ENCODE measurements at regions not wholly inside any gene's neighbourhood (a gene's known extent, or its start where the extent isn't known, plus 50 kb on each side); places are given as distances from the start of the nearest gene placed in this dataset.
"Not testable (repeated sequence)": the region's sequence is repeated elsewhere in the genome, so short reads cannot be mapped to it uniquely, and the experiment has no call there.

DNA sequence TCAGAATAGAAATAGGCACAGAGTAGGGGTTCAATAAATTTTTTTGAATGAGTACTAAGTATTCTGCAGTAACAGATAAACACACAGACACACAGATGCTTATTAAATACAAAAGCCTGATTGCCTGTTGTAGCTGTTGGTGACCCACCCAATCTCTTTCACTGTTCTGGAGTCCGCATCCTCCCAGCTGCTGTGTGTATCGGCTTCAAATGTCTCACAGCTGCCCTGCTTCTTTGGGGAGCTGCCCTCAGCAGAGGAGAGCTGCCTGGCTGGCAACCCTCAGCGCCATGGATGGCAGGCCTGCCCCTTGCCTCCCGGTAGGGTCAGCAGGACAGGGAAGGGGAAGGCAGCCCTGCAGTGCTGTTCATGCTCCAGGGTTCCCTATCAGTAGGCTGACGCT, 50.5 kb upstream of the PRNP start:
- DNase-seq = no peak
- Mint-ChIP-seq H3K36me3 (peaks cover 0 to 3% of the 10 kb centered on the region in 2 donors), H3K9me3 (peaks cover 0 to 1% of the 10 kb centered on the region in 2 donors), H3K27ac (no peak overlapping the region), H3K27me3 (peaks cover 12 to 16% of the 10 kb centered on the region in 2 donors), H3K4me3 (no peak overlapping the region), H3K4me1 (no peaks in the 10 kb centered on the region)
- ATAC-seq (replicated peaks) = no peak

DNA sequence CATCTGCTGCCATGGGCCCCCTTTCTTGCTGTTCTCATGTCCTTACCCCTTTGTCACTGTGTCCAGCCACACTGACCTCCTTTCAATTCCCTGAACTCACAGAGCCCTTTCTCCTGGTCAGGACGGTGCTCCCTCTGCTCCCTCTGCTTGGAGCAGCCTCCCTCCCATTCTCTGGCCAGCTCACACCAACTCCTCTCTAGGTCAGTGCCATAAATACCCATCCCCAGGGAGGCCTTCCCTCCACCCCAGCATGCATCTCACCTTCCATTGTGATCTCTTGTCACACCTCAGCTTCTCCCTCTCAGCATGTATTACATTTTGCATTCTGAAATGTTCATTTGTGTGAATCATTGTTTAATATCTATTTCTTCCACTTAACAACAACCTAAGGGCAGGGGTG, 50.9 kb upstream of the PRNP start:
- Mint-ChIP-seq H3K9me3 (peaks cover 0 to 1% of the 10 kb centered on the region in 2 donors), H3K27me3 (peaks cover 12 to 16% of the 10 kb centered on the region in 2 donors), H3K4me3 (no peak overlapping the region), H3K4me1 (no peaks in the 10 kb centered on the region), H3K27ac (no peak overlapping the region), H3K36me3 (peaks cover 0 to 3% of the 10 kb centered on the region in 2 donors)
- no peak for ATAC-seq (replicated peaks)
- no peak for DNase-seq

DNA sequence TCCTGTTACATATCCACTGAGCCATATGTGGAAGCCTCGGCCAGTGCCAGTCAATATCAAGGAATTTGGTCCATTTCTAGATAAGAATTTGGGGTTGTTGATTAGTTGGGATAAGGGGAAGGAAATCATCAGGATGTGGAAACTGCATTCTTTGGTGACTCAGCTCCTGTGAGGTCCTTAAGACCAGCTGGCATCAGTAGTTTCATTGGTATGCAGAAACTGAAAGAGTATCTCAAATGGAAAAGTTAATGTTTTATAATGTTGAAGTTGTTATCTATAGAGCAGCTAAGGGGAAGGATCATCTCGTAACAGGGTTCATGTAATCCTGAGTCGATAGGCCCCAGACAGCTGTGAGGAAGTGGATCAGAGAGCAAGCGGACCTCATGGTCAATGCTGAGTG, 52.5 kb upstream of the PRNP start:
- DNase-seq = no peak
- peaks cover 12 to 16% of the 10 kb centered on the region in 2 donors for H3K27me3 Mint-ChIP-seq
- peaks cover 0 to 4% of the 10 kb centered on the region in 2 donors for H3K4me1 Mint-ChIP-seq
- ATAC-seq (replicated peaks) = no peak
- H3K9me3 Mint-ChIP-seq = peaks cover 0 to 1% of the 10 kb centered on the region in 2 donors
- H3K27ac Mint-ChIP-seq = no peak overlapping the region
- peaks cover 0 to 3% of the 10 kb centered on the region in 2 donors for H3K36me3 Mint-ChIP-seq
- H3K4me3 Mint-ChIP-seq = no peak overlapping the region

DNA sequence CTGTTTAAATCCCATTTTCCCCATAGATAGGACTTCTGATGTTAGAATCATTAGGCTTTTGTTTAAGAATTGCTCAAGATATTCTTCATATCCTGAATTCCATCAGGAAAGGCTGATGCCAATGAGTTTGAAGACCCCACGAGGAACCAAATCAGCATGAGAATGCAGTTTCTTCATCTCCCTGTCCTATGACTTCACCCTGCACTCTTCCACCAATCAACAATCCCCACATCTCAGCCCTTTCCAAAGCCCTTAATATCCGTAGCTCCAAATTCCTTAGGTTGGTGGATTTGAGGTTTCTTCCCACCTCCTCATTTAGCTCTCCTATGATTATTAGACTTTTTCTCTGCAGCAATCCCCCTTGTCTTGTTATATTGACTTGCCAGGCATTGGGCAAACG, 52.9 kb upstream of the PRNP start:
- no peak overlapping the region for H3K27ac Mint-ChIP-seq
- no peak for ATAC-seq (replicated peaks)
- H3K27me3 Mint-ChIP-seq = peaks cover 12 to 16% of the 10 kb centered on the region in 2 donors
- H3K4me3 Mint-ChIP-seq = no peak overlapping the region
- DNase-seq = no peak
- peaks cover 0 to 4% of the 10 kb centered on the region in 2 donors for H3K4me1 Mint-ChIP-seq
- peaks cover 0 to 1% of the 10 kb centered on the region in 2 donors for H3K9me3 Mint-ChIP-seq
- H3K36me3 Mint-ChIP-seq = peaks cover 0 to 3% of the 10 kb centered on the region in 2 donors

DNA sequence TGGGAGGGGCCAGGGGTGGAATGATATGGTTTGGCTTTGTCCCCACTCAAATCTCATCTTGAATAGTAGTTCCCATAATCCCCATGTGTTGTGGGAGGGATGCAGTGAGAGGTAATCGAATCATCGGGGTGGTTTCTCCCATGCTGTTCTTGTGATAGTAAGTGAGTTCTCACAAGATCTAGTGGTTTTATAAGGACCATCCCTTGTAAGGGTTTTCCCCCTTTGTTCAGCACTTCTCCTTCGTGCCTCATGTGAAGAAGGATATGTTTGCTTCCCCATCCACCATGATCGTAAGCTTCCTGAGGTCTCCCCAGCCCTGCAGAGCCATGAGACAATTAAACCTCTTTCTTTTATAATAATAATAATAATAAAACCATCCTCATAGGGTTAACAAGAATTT, 53.4 kb upstream of the PRNP start:
- H3K36me3 Mint-ChIP-seq = peaks cover 0 to 3% of the 10 kb centered on the region in 2 donors
- peaks cover 12 to 16% of the 10 kb centered on the region in 2 donors for H3K27me3 Mint-ChIP-seq
- DNase-seq (no peak), ATAC-seq (replicated peaks) (peak; percentile 34 to 36)
- H3K27ac Mint-ChIP-seq = no peak overlapping the region
- peaks cover 0 to 1% of the 10 kb centered on the region in 2 donors for H3K9me3 Mint-ChIP-seq
- peaks cover 0 to 4% of the 10 kb centered on the region in 2 donors for H3K4me1 Mint-ChIP-seq
- H3K4me3 Mint-ChIP-seq = no peak overlapping the region

DNA sequence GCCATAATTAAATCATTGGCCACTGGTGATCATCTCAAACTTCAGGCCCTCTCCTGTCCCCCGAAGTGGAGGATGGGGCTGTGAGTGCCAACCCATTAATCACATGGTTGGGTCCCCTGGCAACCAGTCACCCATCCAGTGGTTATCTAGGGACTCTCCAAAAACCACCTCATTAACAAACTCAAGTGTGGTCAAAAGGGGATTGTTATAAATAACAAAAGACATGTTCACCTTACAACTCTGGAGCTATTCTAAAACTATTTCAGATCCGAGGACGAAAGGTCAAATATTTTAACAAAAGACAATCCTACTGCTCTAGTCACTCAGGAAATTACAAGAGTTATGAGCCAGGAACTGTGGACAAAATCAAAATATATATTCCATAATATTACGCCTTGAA, 60.0 kb upstream of the PRNP start:
- Mint-ChIP-seq H3K27me3 (peaks cover 20 to 33% of the 10 kb centered on the region in 2 donors), H3K4me3 (no peak overlapping the region), H3K9me3 (peaks cover 5 to 15% of the 10 kb centered on the region in 2 donors), H3K27ac (no peak overlapping the region), H3K4me1 (peaks cover 6 to 11% of the 10 kb centered on the region in 2 donors), H3K36me3 (peaks cover 2 to 13% of the 10 kb centered on the region in 2 donors)
- DNase-seq (no peak), ATAC-seq (replicated peaks) (peak; percentile 85 to 86)

DNA sequence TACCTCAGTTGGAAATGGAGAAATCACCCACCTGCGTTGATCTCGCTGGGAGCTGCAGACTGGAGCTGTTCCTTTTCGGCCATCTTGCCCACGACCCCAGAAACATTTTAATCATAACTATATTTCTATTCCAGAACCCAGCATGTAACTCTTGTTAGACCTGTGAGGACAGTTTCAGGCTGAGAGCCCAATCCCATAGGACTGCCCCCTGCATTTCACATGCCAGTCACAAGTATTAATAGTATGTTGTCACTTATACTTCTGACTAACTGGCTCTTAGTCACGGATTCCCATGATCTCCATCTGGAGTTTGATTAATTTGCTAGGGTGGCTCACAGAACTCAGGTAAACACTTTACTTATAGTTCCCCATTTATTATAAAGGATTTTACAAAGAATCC, 60.6 kb upstream of the PRNP start:
- peaks cover 5 to 15% of the 10 kb centered on the region in 2 donors for H3K9me3 Mint-ChIP-seq
- H3K4me1 Mint-ChIP-seq = peaks cover 6 to 11% of the 10 kb centered on the region in 2 donors
- no peak overlapping the region for H3K27ac Mint-ChIP-seq
- H3K27me3 Mint-ChIP-seq = peaks cover 21 to 30% of the 10 kb centered on the region in 2 donors
- H3K4me3 Mint-ChIP-seq = no peak overlapping the region
- no peak for ATAC-seq (replicated peaks)
- DNase-seq = no peak
- H3K36me3 Mint-ChIP-seq = peaks cover 2 to 12% of the 10 kb centered on the region in 2 donors

DNA sequence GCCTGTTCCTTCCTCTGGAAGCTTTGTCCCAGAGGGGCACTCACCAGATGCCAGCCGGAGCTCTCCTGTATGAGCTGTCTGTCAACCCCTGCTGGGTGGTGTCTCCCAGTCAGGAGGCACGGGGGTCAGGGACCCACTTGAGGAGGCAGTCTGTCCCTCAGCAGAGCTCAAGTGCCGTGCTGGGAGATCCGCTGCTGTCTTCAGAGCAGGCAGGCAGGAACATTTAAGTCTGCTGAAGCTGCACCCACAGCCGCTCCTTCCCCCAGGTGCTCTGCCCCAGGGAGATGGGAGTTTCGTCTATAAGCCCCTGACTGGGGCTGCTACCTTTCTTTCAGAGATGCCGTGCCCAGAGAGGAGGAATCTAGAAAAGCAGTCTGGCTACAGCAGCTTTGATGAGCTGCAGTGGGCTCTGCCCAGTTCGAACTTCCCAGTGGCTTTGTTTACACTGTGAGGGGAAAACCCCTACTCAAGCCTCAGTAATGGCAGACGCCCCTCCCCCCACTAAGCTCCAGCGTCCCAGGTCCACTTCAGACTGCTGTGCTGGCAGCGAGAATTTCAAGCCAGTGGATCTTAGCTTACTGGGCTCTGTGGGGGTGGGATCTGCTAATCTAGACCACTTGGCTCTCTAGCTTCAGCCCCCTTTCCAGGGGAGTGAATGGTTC, 61.5 kb upstream of the PRNP start:
- H3K4me3 Mint-ChIP-seq; ATAC-seq (replicated peaks); H3K27ac Mint-ChIP-seq; DNase-seq: not testable (repeated sequence)
- H3K36me3 Mint-ChIP-seq = peaks cover 2 to 12% of the 10 kb centered on the region in 2 donors
- peaks cover 5 to 15% of the 10 kb centered on the region in 2 donors for H3K9me3 Mint-ChIP-seq
- H3K27me3 Mint-ChIP-seq = peaks cover 23 to 30% of the 10 kb centered on the region in 2 donors
- peaks cover 3 to 11% of the 10 kb centered on the region in 2 donors for H3K4me1 Mint-ChIP-seq

DNA sequence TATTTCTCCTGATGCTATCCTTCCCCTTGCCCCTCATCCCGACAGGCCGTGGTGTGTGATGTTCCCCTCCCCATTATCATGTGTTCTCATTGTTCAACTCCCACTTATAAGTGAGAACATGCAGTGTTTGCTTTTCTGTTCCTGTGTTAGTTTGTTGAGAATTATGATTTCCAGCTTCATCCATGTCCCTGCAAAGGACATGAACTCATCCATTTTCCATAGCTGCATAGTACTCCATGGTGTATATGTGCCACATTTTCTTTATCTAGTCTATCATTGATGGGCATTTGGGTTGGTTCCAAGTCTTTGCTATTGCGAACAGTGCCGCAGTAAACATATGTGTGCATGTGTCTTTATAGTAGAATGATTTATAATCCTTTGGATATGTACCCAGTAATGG, 67.1 kb upstream of the PRNP start:
- Mint-ChIP-seq H3K9me3 (peaks cover 17 to 35% of the 10 kb centered on the region in 2 donors), H3K36me3 (peaks cover 5 to 18% of the 10 kb centered on the region in 2 donors), H3K27me3 (peaks cover 18% of the 10 kb centered on the region in 2 donors)
- not testable (repeated sequence) for H3K4me3 Mint-ChIP-seq; H3K27ac Mint-ChIP-seq; DNase-seq; ATAC-seq (replicated peaks); H3K4me1 Mint-ChIP-seq

DNA sequence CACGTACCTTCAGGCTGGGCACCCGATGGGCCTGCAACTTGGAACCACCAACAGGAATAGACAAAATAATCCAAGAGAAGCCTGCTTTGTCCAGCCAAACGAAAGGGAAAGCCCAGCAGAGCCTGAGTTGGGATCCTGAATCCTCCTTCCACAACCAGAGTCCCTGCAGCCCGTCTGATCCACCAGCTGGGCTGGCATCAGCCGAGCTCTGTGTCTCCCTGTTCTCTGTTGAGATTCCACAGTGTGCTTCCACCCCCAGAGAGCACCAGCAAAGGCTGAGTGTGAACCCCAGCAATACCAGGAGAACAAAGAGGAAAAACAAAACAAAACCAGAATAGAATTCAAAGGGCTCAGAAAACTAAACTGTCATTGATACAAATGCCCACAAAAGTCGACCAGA, 68.8 kb upstream of the PRNP start:
- no peak overlapping the region for H3K4me3 Mint-ChIP-seq

DNA sequence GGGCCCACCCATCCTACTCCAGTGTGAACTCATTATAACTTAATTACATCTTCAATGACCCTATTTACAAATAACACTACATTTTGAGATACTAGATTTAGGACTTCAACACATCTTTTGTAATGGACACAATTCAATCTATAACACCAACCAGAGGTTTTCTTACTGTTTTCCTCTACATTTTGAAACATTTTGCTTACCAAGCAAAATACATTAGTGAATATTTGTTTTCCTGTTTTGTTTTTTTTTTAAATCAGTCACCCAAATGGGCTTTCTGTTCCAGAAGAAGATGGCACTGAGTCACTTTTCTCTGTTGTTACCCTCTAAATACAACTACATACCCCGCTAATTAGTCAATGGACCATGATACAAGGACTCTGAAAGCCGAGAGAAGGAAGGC, 69.2 kb upstream of the PRNP start:
- H3K36me3 Mint-ChIP-seq = peaks cover 6 to 10% of the 10 kb centered on the region in 2 donors
- peaks cover 13 to 26% of the 10 kb centered on the region in 2 donors for H3K9me3 Mint-ChIP-seq
- no peak overlapping the region for H3K27ac Mint-ChIP-seq
- DNase-seq (no peak), ATAC-seq (replicated peaks) (no peak)
- H3K4me3 Mint-ChIP-seq = no peak overlapping the region
- H3K4me1 Mint-ChIP-seq = peaks cover 13 to 14% of the 10 kb centered on the region in 2 donors
- H3K27me3 Mint-ChIP-seq = peaks cover 6 to 8% of the 10 kb centered on the region in 2 donors

More for the DNA sequence above, 68.8 kb upstream of the PRNP start:
- Mint-ChIP-seq H3K4me1 (peaks cover 13 to 14% of the 10 kb centered on the region in 2 donors), H3K36me3 (peaks cover 6 to 12% of the 10 kb centered on the region in 2 donors), H3K27me3 (peaks cover 10 to 12% of the 10 kb centered on the region in 2 donors), H3K9me3 (peaks cover 16 to 29% of the 10 kb centered on the region in 2 donors), H3K27ac (peak overlapping the region; percentile 72)
- DNase-seq (no peak), ATAC-seq (replicated peaks) (no peak)

DNA sequence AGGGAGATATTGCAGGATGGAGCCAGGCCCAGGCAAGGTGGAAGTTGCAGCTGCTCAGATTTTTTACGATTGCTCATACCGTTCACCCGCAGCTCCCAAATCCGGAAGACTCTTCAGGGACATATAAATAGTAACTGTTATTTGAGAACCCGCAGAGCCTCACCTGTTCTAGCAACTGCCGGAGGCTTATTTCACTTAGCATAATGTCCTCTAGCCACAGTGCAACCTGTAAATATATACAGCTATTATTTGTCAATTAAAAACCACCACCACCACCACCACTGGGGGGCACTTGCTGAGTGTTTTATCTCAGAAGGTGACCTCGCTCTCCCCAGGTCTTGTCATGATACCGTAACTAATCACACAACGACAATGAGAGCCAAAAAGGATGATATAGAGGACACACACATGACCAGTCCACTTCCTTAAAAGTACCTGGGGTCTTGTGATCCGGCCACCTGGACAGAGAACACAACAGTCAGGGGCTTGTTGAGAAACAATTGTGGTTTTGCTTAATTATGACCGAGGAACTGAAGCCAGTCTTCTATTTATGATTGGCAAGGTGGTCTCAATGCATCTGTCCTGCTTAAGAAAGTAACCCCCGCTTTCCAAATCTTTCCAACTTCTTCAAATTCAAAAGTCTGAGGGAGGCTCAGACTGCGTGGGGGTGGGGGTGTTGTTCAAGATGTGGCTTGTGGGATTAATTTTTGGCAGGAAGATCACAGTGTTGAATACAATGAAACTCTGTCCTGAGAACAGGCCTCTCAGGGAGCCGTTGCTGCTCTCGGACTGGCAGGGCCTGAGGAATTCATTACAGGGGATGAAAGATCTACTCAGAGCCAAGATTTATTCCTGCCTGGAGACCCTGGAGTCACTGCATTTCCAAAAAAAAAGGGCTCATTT, 72.3 kb upstream of the PRNP start:
- H3K27ac Mint-ChIP-seq = peak overlapping the region; percentile 10
- peak; percentile 41 for DNase-seq

DNA sequence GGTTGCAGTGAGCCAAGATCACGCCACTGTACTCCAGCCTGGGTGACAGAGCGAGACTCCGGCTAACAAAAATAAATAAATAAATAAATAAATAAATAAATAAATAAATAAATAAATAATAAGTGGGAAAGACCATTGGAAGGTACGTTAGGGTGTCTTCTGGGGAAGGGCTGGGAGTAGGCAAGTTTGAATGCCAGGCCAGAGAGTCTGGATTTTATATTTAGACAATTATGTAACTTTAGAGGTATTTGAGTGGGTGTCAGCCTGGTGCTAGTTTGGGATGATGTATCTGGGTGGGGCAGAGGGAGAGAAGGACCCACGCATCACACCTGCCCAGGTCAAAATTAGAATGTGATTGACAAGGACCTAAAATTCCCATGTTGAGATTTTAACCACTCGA, 73.1 kb upstream of the PRNP start:
- peaks cover 12 to 23% of the 10 kb centered on the region in 2 donors for H3K9me3 Mint-ChIP-seq
- peaks cover 4 to 7% of the 10 kb centered on the region in 2 donors for H3K36me3 Mint-ChIP-seq
- no peak overlapping the region for H3K27ac Mint-ChIP-seq
- H3K27me3 Mint-ChIP-seq = no peaks in the 10 kb centered on the region
- H3K4me1 Mint-ChIP-seq = peaks cover 20 to 23% of the 10 kb centered on the region in 2 donors
- ATAC-seq (replicated peaks) (no peak), DNase-seq (no peak)
- H3K4me3 Mint-ChIP-seq = no peak overlapping the region

More for the DNA sequence above, 72.3 kb upstream of the PRNP start:
- ATAC-seq (replicated peaks) = peak; percentile 84 to 89
- Mint-ChIP-seq H3K4me3 (no peak overlapping the region), H3K36me3 (peaks cover 4 to 10% of the 10 kb centered on the region in 2 donors), H3K9me3 (peaks cover 12 to 23% of the 10 kb centered on the region in 2 donors), H3K4me1 (peaks cover 16 to 23% of the 10 kb centered on the region in 2 donors), H3K27me3 (no peaks in the 10 kb centered on the region)

DNA sequence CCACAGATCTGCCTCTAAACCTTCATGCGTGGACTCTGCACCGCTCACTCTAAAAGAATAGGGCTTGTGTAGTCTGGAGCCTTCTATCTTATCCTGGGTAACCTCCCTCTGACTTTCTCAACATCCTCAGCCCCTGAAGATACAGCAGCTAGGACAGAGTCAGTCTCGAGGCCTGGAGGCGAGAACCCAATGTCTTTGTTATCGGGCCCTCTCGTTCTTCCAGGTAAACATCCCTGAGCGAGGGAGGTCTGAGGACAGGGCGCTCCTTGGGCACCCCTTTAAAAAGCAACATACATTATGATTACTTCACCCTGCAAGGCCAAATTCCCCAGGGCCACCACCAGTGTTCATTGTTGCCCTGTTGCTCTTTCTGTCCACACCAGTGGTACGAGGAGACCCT, 75.4 kb upstream of the PRNP start:
- peaks cover 27 to 36% of the 10 kb centered on the region in 2 donors for H3K4me1 Mint-ChIP-seq
- no peak for ATAC-seq (replicated peaks)

More for the DNA sequence above, 75.4 kb upstream of the PRNP start:
- Mint-ChIP-seq H3K4me3 (no peak overlapping the region), H3K9me3 (peaks cover 3 to 5% of the 10 kb centered on the region in 2 donors), H3K27ac (peak overlapping the region; percentile 68), H3K27me3 (peaks cover 0 to 3% of the 10 kb centered on the region in 2 donors), H3K36me3 (peaks cover 2 to 4% of the 10 kb centered on the region in 2 donors)
- DNase-seq = no peak
